ENCODE measurements at regions not wholly inside any gene's neighbourhood (a gene's known extent, or its start where the extent isn't known, plus 50 kb on each side); places are given as distances from the start of the nearest gene placed in this dataset.

DNA sequence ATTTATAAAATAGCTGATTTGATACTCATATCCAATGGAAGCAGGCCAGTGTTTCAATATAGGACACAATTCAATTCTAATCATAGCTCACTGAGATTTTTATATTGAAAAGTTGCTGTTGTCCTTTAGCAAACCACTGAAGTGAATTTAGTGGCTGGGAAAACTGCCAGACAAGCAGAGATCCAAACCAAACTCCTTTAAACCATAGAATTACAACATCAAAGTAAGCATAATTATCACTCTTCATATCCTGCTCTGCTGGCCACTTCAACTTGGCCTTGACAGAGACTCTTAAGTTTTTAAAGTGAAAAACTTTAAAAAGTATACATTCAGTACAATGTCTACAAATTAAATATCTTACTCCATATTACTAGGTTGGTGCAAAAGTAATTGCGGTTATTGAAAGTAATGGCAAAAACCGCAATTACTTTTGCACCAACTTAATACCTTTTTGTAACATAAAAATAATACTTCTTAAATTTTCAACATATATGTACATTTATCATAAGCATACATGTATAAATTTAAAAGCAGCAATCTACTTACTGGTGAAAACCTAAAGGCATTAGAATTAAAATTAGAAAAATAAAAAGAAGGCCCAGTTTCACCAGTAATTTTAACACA, 433.0 kb downstream of the PCDH10 start:
- TF ChIP-seq, protein P1, sequence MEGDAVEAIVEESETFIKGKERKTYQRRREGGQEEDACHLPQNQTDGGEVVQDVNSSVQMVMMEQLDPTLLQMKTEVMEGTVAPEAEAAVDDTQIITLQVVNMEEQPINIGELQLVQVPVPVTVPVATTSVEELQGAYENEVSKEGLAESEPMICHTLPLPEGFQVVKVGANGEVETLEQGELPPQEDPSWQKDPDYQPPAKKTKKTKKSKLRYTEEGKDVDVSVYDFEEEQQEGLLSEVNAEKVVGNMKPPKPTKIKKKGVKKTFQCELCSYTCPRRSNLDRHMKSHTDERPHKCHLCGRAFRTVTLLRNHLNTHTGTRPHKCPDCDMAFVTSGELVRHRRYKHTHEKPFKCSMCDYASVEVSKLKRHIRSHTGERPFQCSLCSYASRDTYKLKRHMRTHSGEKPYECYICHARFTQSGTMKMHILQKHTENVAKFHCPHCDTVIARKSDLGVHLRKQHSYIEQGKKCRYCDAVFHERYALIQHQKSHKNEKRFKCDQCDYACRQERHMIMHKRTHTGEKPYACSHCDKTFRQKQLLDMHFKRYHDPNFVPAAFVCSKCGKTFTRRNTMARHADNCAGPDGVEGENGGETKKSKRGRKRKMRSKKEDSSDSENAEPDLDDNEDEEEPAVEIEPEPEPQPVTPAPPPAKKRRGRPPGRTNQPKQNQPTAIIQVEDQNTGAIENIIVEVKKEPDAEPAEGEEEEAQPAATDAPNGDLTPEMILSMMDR (IDR thresholded peaks at IDR 0.05; ENCODE audit: low read depth, low read length): no peak
- peak; percentile 74 for DNase-seq (ENCODE audit: low read depth, low spot score)
- H3K4me3 ChIP-seq (ENCODE audit: low read depth, low read length): no peak overlapping the region
- in situ Hi-C loops (cut with HindIII; ENCODE audit: low sequenced_read_pairs): no loop called here

DNA sequence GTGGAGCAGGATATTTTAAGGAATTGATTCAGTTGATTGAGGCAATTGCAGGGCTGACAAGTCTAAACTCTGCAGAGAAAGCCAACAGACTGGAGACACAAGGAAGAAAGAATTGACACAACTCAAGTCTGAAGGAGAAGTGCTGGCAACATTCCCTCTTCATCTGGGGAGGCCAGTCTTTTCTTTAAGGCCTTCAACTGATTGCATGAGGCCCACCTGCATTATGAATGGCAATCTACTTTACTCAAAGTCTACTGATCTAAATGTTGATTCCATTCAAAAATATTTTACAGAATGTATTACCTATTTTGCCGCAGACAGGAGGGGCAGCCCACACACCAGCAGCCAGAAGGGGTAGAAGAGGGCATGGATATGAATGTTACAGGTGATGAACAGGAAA, 425.2 kb downstream of the PCDH10 start:
- in situ Hi-C loops (cut with HindIII; ENCODE audit: low sequenced_read_pairs): no loop called here
- TF ChIP-seq, protein P1 (IDR thresholded peaks at IDR 0.05; ENCODE audit: low read depth, low read length): no peak
- DNase-seq (ENCODE audit: low read depth, low spot score): no peak
- H3K4me3 ChIP-seq (ENCODE audit: low read depth, low read length): no peak overlapping the region

DNA sequence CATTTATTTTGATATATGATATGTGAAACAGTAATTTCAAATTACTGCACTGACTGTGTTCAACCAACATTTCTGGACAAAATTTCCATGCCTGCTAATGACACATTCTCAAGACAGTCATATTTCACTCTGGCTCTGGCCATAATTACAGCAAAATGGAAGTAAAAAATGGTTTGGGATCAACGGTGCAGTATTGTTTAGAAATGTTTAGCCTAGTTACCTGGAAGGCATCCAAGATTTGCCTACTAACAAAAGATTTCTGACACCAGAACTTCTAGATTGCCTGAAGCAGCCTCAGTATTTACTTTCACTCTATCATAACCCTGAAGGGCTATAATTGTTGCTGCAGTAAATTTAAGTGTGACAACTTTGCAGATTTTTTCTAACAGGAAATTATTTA, 416.3 kb downstream of the PCDH10 start:
- in situ Hi-C loops (cut with HindIII; ENCODE audit: low sequenced_read_pairs): no loop called here
- TF ChIP-seq, protein P1 (IDR thresholded peaks at IDR 0.05; ENCODE audit: low read depth, low read length): no peak
- peak; percentile 86 for DNase-seq (ENCODE audit: low read depth, low spot score)
- no peak overlapping the region for H3K4me3 ChIP-seq (ENCODE audit: low read depth, low read length)

DNA sequence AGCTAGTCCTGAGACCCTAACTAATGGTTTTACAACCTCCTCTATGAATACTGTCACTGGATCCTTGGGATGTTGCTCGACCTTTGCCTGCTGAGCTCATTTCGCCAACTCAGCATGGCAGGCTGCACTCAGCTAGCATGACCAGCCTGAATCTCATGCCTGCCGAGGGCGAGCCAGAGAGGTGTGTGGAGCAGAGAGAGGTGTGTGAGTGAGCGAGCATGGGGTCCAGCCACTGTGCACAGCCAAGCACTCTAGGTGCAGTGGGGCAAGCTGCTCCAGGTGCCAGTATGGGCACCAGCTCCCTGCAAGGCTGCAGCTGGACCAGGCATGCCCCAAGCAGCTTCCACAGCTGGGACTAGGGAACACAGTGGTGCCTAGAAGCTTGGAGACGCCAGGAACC, 410.9 kb downstream of the PCDH10 start:
- H3K4me3 ChIP-seq (ENCODE audit: low read depth, low read length): no peak overlapping the region
- DNase-seq (ENCODE audit: low read depth, low spot score): no peak
- TF ChIP-seq, protein P1 (IDR thresholded peaks at IDR 0.05; ENCODE audit: low read depth, low read length): no peak
- in situ Hi-C loops (cut with HindIII; ENCODE audit: low sequenced_read_pairs): no loop called here

DNA sequence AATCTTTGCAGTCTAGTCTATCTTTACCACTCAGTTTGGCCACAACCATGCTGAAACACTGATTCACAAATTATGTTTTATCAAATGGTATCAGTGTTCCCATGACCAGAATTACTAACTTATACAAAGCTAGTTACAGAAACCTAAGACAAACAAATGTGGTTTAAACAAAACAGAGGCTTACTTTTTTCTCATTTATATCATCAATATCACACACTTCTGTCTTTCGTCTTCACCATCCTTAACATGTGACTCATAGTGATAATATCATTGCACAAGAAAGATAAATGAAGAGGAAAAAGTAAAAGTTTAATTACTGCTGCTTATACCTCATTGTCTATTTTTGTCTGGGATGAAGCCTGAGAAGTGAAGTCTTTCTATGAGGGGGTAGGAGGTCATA, 406.6 kb downstream of the PCDH10 start:
- in situ Hi-C loops (cut with HindIII; ENCODE audit: low sequenced_read_pairs): no loop called here
- H3K4me3 ChIP-seq (ENCODE audit: low read depth, low read length): no peak overlapping the region
- TF ChIP-seq, protein P1 (IDR thresholded peaks at IDR 0.05; ENCODE audit: low read depth, low read length): no peak
- peak; percentile 22 for DNase-seq (ENCODE audit: low read depth, low spot score)

DNA sequence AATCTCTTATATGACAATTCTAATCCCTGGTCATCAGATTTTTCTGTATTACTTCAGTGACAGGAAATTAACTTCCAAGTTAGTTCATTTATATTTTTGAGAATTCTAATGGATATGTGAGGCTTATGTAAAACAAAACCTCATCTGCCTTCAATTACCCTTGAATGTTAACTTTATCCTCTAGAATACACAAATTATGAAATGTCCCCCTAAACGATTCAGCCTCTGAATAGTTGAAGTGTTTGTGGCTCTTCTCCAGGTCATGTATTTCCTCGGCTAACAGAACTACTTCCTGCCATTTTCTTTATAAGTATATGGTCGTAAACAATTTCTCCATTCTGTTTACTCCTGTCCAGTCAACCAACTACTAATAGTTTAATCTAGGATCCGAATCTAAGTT, 401.3 kb downstream of the PCDH10 start:
- in situ Hi-C loops (cut with HindIII; ENCODE audit: low sequenced_read_pairs): no loop called here
- TF ChIP-seq, protein P1 (IDR thresholded peaks at IDR 0.05; ENCODE audit: low read depth, low read length): no peak

More for the DNA sequence above, 401.3 kb downstream of the PCDH10 start:
- no peak for DNase-seq (ENCODE audit: low read depth, low spot score)
- no peak overlapping the region for H3K4me3 ChIP-seq (ENCODE audit: low read depth, low read length)

Measured in astrocyte of the spinal cord (primary cell).